Spleen (tissue), 11 donors: ENCODE measurements at regions not wholly inside any gene's neighbourhood (a gene's known extent, or its start where the extent isn't known, plus 50 kb on each side); places are given as distances from the start of the nearest gene placed in this dataset.

Experiments used
- DNase-seq: peaks from one replicate; pipeline ENCODE4 v3.0.0-alpha.2; 2020
- H3K27ac ChIP-seq, 8 donors: fragments of 200-600 bp; sonication (generic) in 7 of 8; 1 replicate in 4 of 8; 2 replicates in 4 of 8; pipeline versions ENCODE4 v1.5.0 to v1.8.0; 2016 to 2021; ENCODE audit warnings: inconsistent platforms in 4 of 8, mild to moderate bottlenecking in 4 of 8, moderate library complexity in 1 of 8
- H3K27me3 ChIP-seq, 7 donors: fragments of 200-600 bp; sonication (generic) in 6 of 7; replicated peaks in 1 of 7; 1 replicate in 4 of 7; 2 replicates in 3 of 7; pipeline versions ENCODE4 v1.5.0 to v1.8.0; 2016 to 2021; ENCODE audit warnings: inconsistent platforms in 3 of 7, mild to moderate bottlenecking in 1 of 7
- H3K36me3 ChIP-seq, 6 donors: fragments of 200-600 bp; sonication (generic) in 5 of 6; 1 replicate in 4 of 6; 2 replicates in 2 of 6; pipeline versions ENCODE4 v1.5.0 to v1.8.0; 2016 to 2021; ENCODE audit warnings: inconsistent platforms in 2 of 6
- H3K4me1 ChIP-seq, 6 donors: fragments of 200-600 bp; sonication (generic) in 5 of 6; 1 replicate in 3 of 6; 2 replicates in 3 of 6; pipeline versions ENCODE4 v1.5.0 to v1.8.0; 2016 to 2021; ENCODE audit warnings: inconsistent platforms in 3 of 6
- H3K4me3 ChIP-seq, 8 donors: fragments of 200-600 bp; sonication (generic) in 7 of 8; 1 replicate in 4 of 8; 2 replicates in 4 of 8; pipeline versions ENCODE4 v1.5.0 to v1.8.0; 2016 to 2021; ENCODE audit warnings: inconsistent platforms in 4 of 8, mild to moderate bottlenecking in 4 of 8, moderate library complexity in 2 of 8
- H3K9me3 ChIP-seq, 8 donors: fragments of 200-600 bp; sonication (generic) in 7 of 8; 1 replicate in 4 of 8; 2 replicates in 4 of 8; pipeline versions ENCODE4 v1.5.0 to v1.8.0; 2016 to 2021; ENCODE audit warnings: inconsistent platforms in 4 of 8
- POLR2A ChIP-seq, 3 donors: fragments of 450-650 bp; IDR thresholded peaks; one replicate each; pipeline ENCODE4 v1.5.1; 2017; ENCODE audit warnings: antibody characterized with exemption in 3 of 3, mild to moderate bottlenecking in 1 of 3
- POLR2AphosphoS5 ChIP-seq, 3 donors: sonication (generic); formaldehyde crosslinking; IDR thresholded peaks; one replicate each; pipeline ENCODE4 v1.5.1; 2017; ENCODE audit warnings: antibody characterized with exemption in 3 of 3
- WGBS, 5 donors: extraction: QIAGEN DNeasy Blood & Tissue Kit in 3 of 5; methylation state at CpG; one replicate each; pipeline versions ENCODE4 v1.1.5 to v1.1.7; 2013 to 2018; 5-methylcytosine and 5-hydroxymethylcytosine counted together
- intact Hi-C: fragments of 100-400 bp; cut with DNase I; formaldehyde crosslinking; loops from one replicate; pipeline ENCODE4 v1.15.0; 2023; ENCODE audit warnings: low total_unique reads
- TF ChIP-seq, protein P1 (sequence below), 11 experiments: fragments of 200-600 bp in 7 of 11; fragments of 450-650 bp in 4 of 11; sonication (generic) in 4 of 11; IDR thresholded peaks in 8 of 11; conservative IDR thresholded peaks in 3 of 11; 1 replicate in 7 of 11; 2 replicates in 4 of 11; pipeline versions ENCODE4 v1.4.0 to v1.8.0; 2016 to 2021; ENCODE audit warnings: antibody characterized with exemption in 11 of 11, inconsistent platforms in 4 of 11, mild to moderate bottlenecking in 1 of 11
- donor health status: healthy with polysubstance abuse.
- donor health status: DM: no; HTN: no; CAD: no; lungs with moderate emphysema.
- donor health status: DM: no; HTN: no; CAD: no.
- donor health status: Bipolar disorder and iron deficiency.
- donor health status: healthy.
- donor health status: DM: no; HTN: no; CAD: no.
- donor health status: DM: yes; HTN: yes; CAD: no.

DNA sequence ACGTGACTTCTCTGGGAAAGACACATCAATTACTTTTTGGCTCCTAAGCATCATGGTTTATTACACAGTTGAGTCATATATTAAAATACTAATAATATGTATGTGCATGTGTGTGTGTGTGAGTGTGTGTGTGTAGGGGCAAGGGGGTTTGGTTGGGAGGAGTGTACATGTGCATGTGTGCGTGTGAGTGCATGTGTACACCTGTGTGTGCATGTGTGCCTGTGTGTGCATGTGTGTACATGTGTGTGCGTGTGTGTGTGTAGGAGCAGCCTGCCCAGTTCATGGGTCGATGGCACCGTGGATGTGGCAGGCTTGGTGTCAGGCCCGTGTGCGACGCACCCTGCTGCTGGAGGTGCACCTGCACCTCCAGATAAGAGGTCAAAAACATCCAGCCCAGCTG, 99.0 kb upstream of the SNTG2 start:
- peaks cover 0 to 16% (median 0%) of the 10 kb centered on the region in 6 donors for H3K4me1 ChIP-seq
- H3K9me3 ChIP-seq: no peaks in the 10 kb centered on the region
- H3K27ac ChIP-seq: no peak overlapping the region
- H3K27me3 ChIP-seq: peaks cover 0 to 5% (median 0%) of the 10 kb centered on the region in 7 donors
- intact Hi-C loops: loop anchor here (5.0 kb wide), 1 partner anchor 696 kb away; no protein-coding TSS in a partner anchor
- H3K4me3 ChIP-seq: no peak overlapping the region
- TF ChIP-seq, protein P1, sequence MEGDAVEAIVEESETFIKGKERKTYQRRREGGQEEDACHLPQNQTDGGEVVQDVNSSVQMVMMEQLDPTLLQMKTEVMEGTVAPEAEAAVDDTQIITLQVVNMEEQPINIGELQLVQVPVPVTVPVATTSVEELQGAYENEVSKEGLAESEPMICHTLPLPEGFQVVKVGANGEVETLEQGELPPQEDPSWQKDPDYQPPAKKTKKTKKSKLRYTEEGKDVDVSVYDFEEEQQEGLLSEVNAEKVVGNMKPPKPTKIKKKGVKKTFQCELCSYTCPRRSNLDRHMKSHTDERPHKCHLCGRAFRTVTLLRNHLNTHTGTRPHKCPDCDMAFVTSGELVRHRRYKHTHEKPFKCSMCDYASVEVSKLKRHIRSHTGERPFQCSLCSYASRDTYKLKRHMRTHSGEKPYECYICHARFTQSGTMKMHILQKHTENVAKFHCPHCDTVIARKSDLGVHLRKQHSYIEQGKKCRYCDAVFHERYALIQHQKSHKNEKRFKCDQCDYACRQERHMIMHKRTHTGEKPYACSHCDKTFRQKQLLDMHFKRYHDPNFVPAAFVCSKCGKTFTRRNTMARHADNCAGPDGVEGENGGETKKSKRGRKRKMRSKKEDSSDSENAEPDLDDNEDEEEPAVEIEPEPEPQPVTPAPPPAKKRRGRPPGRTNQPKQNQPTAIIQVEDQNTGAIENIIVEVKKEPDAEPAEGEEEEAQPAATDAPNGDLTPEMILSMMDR (IDR thresholded peaks at IDR 0.05 in 8 of 11, conservative IDR thresholded peaks at IDR 0.05 in 3 of 11): no peak
- TF ChIP-seq POLR2AphosphoS5 (IDR thresholded peaks at IDR 0.05): no peak
- no peak for TF ChIP-seq POLR2A (IDR thresholded peaks at IDR 0.05)
- no peaks in the 10 kb centered on the region for H3K36me3 ChIP-seq
- no peak for DNase-seq
- 86 to 94% (median 87%) methylated on average over 8 of the region's 8 CpGs for WGBS, 5 donors

DNA sequence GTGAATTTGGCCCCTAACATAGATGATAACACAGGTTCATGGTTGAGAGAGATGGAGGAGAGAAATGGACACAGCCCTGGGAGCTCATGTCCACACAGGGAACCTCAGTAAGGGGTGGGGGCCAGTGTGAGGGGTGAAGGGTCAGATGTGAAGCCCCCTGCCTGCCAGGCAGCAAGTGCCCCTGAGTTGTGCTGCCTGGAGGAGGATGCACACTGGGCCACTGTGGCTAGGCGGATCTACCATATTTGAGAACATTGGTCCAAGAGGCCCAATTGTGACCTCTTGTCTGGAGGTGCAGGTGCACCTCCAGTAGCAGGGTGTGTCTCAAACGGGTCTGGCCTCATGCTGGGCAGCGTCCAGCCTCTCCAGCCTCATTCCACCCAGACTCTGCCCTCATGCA, 99.6 kb upstream of the SNTG2 start:
- TF ChIP-seq POLR2AphosphoS5 (IDR thresholded peaks at IDR 0.05): no peak
- TF ChIP-seq POLR2A (IDR thresholded peaks at IDR 0.05): no peak
- TF ChIP-seq, protein P1 (IDR thresholded peaks at IDR 0.05 in 8 of 11, conservative IDR thresholded peaks at IDR 0.05 in 3 of 11): no peak
- Histone ChIP-seq H3K27me3 (peaks cover 0 to 5% (median 0%) of the 10 kb centered on the region in 7 donors), H3K36me3 (no peaks in the 10 kb centered on the region), H3K4me1 (peaks cover 0 to 10% (median 0%) of the 10 kb centered on the region in 6 donors), H3K9me3 (no peaks in the 10 kb centered on the region), H3K27ac (no peak overlapping the region), H3K4me3 (no peak overlapping the region)
- intact Hi-C loops: loop anchor here (5.0 kb wide), 1 partner anchor 696 kb away; no protein-coding TSS in a partner anchor
- no peak for DNase-seq
- 68 to 86% (median 76%) methylated on average over 1 to 3 of the region's 3 CpGs for WGBS, 5 donors

DNA sequence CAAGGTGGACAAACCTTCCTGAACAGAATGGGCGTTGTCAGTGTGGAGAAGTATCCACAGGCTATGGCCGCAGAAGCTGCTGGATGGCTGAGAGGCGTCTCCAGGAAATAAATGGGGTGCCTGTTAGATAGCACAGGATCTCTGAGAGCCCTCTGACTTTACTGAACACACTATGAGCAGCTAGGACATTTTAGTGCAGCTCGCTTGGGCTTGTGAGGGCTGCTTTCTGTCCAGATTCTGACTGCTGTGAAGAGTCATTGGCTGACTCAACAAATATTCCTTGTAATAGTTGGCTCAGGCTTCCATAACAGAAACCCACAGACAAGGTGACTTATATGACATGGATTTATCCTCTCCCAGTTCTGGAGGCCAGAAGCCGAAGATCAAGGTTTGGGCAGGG, 100.2 kb upstream of the SNTG2 start:
- no peaks in the 10 kb centered on the region for H3K36me3 ChIP-seq
- WGBS, 5 donors: 65 to 80% (median 75%) methylated on average over 5 of the region's 5 CpGs
- TF ChIP-seq, protein P1 (IDR thresholded peaks at IDR 0.05 in 8 of 11, conservative IDR thresholded peaks at IDR 0.05 in 3 of 11): no peak
- H3K4me1 ChIP-seq: peaks cover 0 to 4% (median 0%) of the 10 kb centered on the region in 6 donors
- no peak overlapping the region for H3K4me3 ChIP-seq
- no peaks in the 10 kb centered on the region for H3K9me3 ChIP-seq
- intact Hi-C loops: loop anchor here (5.0 kb wide), 1 partner anchor 697 kb away; no protein-coding TSS in a partner anchor
- H3K27ac ChIP-seq: no peak overlapping the region
- no peak for DNase-seq
- H3K27me3 ChIP-seq: peaks cover 0 to 5% (median 0%) of the 10 kb centered on the region in 7 donors

DNA sequence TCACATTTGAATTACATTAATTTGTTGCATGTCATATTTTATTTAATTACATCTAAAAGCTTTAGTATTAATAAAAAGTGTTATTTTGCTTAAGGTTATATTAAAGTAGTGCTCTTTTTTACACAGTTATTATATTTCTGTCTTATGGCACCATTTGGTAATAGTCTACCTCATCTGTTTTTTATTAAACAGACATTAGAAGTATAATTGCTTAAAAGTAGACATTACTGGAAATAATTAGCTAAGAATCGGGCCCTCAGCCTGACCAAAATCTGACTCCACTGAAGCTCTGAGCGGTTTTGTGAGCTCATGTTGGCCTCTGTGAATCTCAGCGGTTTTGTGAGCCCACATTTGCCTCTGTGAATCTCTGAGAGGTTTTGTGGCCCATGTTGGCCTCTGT, 102.5 kb upstream of the SNTG2 start:
- Histone ChIP-seq H3K27ac (no peak overlapping the region), H3K9me3 (no peaks in the 10 kb centered on the region), H3K27me3 (peaks cover 0 to 5% (median 0%) of the 10 kb centered on the region in 7 donors), H3K36me3 (no peaks in the 10 kb centered on the region), H3K4me3 (no peak overlapping the region), H3K4me1 (no peaks in the 10 kb centered on the region)
- TF ChIP-seq, protein P1 (IDR thresholded peaks at IDR 0.05 in 8 of 11, conservative IDR thresholded peaks at IDR 0.05 in 3 of 11): no peak
- TF ChIP-seq POLR2A (IDR thresholded peaks at IDR 0.05) (no peak), POLR2AphosphoS5 (IDR thresholded peaks at IDR 0.05) (no peak)
- WGBS, 5 donors: 65 to 88% (median 85%) methylated on average over 3 of the region's 3 CpGs
- no peak for DNase-seq
- intact Hi-C loops: no loop called here
